H9 (cell line): ENCODE measurements at regions not wholly inside any gene's neighbourhood (a gene's known extent, or its start where the extent isn't known, plus 50 kb on each side); places are given as distances from the start of the nearest gene placed in this dataset.

Source experiments
- DNase-seq: peaks from one replicate; pipeline ENCODE4 v3.0.0-alpha.2; 2017
- H2AFZ ChIP-seq: one replicate; pipeline ENCODE4 v1.6.1; 2013; ENCODE audit warnings: mild to moderate bottlenecking, low read length, control low read depth, moderate library complexity
- H2AK5ac ChIP-seq: 2 replicates; pipeline ENCODE4 v1.6.1; 2013; ENCODE audit warnings: low read length, control low read depth, mixed read lengths; ENCODE audit not compliant: insufficient read length
- H2BK120ac ChIP-seq: one replicate; pipeline ENCODE4 v1.6.1; 2013; ENCODE audit warnings: low read depth, mild to moderate bottlenecking, low read length, control low read depth, inconsistent platforms; ENCODE audit not compliant: poor library complexity, severe bottlenecking
- H2BK12ac ChIP-seq: 2 replicates; pipeline ENCODE4 v1.6.1; 2013; ENCODE audit warnings: low read length, control low read depth, mixed read lengths, low read depth; ENCODE audit not compliant: insufficient read length
- H2BK15ac ChIP-seq: 2 replicates; pipeline ENCODE4 v1.6.1; 2013; ENCODE audit warnings: low read depth, low read length, control low read depth
- H2BK20ac ChIP-seq: one replicate; pipeline ENCODE4 v1.6.1; 2013; ENCODE audit warnings: low read depth, mild to moderate bottlenecking, low read length, control low read depth, inconsistent platforms; ENCODE audit not compliant: poor library complexity, severe bottlenecking
- H2BK5ac ChIP-seq: 2 replicates; pipeline ENCODE4 v1.6.1; 2013; ENCODE audit warnings: low read length, control low read depth, mixed read lengths; ENCODE audit not compliant: insufficient read length
- H3K14ac ChIP-seq: 2 replicates; pipeline ENCODE4 v1.6.1; 2013; ENCODE audit warnings: low read length, control low read depth; ENCODE audit not compliant: insufficient read depth
- H3K18ac ChIP-seq: 2 replicates; pipeline ENCODE4 v1.6.1; 2013; ENCODE audit warnings: low read depth, mild to moderate bottlenecking, mixed read lengths, low read length, control low read depth; ENCODE audit not compliant: insufficient read length
- H3K23ac ChIP-seq: 2 replicates; pipeline ENCODE4 v1.6.1; 2013; ENCODE audit warnings: low read length, control low read depth, mixed read lengths, low read depth; ENCODE audit not compliant: insufficient read length
- H3K23me2 ChIP-seq: 2 replicates; pipeline ENCODE4 v1.6.1; 2013; ENCODE audit warnings: low read depth, mild to moderate bottlenecking, mixed read lengths, low read length, control low read depth; ENCODE audit not compliant: insufficient read length, poor library complexity, severe bottlenecking
- H3K27ac ChIP-seq: 2 replicates; pipeline ENCODE4 v1.5.1; 2013; ENCODE audit warnings: low read length, control low read depth, mixed read lengths, low read depth; ENCODE audit not compliant: insufficient read length
- H3K27me3 ChIP-seq: 2 replicates; pipeline ENCODE4 v1.6.1; 2013; ENCODE audit warnings: low read length, control low read depth, inconsistent platforms; ENCODE audit not compliant: insufficient read depth
- H3K4ac ChIP-seq: 2 replicates; pipeline ENCODE4 v1.6.1; 2013; ENCODE audit warnings: low read depth, mild to moderate bottlenecking, control low read depth, inconsistent platforms, low read length, moderate library complexity
- H3K4me1 ChIP-seq: 2 replicates; pipeline ENCODE4 v1.6.1; 2013; ENCODE audit warnings: low read length, control low read depth, inconsistent platforms; ENCODE audit not compliant: insufficient read depth
- H3K4me2 ChIP-seq: 2 replicates; pipeline ENCODE4 v1.6.1; 2013; ENCODE audit warnings: low read length, control low read depth, mixed read lengths; ENCODE audit not compliant: insufficient read length, insufficient read depth
- H3K56ac ChIP-seq: 2 replicates; pipeline ENCODE4 v1.6.1; 2013; ENCODE audit warnings: low read depth, mild to moderate bottlenecking, mixed read lengths, low read length, control low read depth; ENCODE audit not compliant: insufficient read length
- H3K79me1 ChIP-seq: 2 replicates; pipeline ENCODE4 v1.6.1; 2013; ENCODE audit warnings: low read depth, mild to moderate bottlenecking, moderate library complexity, low read length, control low read depth, inconsistent platforms; ENCODE audit not compliant: insufficient read depth, poor library complexity, severe bottlenecking
- H3K79me2 ChIP-seq: 2 replicates; pipeline ENCODE4 v1.6.1; 2013; ENCODE audit warnings: low read length, control low read depth, inconsistent platforms; ENCODE audit not compliant: insufficient read depth
- H3K9ac ChIP-seq: 2 replicates; pipeline ENCODE4 v1.6.1; 2013; ENCODE audit warnings: low read length, control low read depth, mixed read lengths; ENCODE audit not compliant: insufficient read length; ENCODE audit errors: extremely low read depth
- H3K9me3 ChIP-seq: one replicate; pipeline ENCODE4 v1.6.1; 2013; ENCODE audit warnings: low read depth, low read length, inconsistent platforms; ENCODE audit not compliant: control insufficient read depth
- H3T11ph ChIP-seq: one replicate; pipeline ENCODE4 v1.6.1; 2013; ENCODE audit warnings: mild to moderate bottlenecking, low read length, control low read depth, inconsistent platforms
- H4K20me1 ChIP-seq: one replicate; pipeline ENCODE4 v1.6.1; 2013; ENCODE audit not compliant: control insufficient read depth, insufficient read length, insufficient read depth
- H4K5ac ChIP-seq: 2 replicates; pipeline ENCODE4 v1.6.1; 2013; ENCODE audit warnings: low read depth, mild to moderate bottlenecking, mixed read lengths, low read length, control low read depth; ENCODE audit not compliant: insufficient read length
- H4K8ac ChIP-seq: replicated peaks from 2 replicates; pipeline ENCODE4 v1.6.1; 2013; ENCODE audit warnings: low read length, control low read depth, mixed read lengths, low read depth; ENCODE audit not compliant: insufficient read length
- H4K91ac ChIP-seq: 2 replicates; pipeline ENCODE4 v1.6.1; 2013; ENCODE audit warnings: low read depth, mild to moderate bottlenecking, moderate library complexity, mixed read lengths, low read length, control low read depth; ENCODE audit not compliant: insufficient read length
- H3K27ac Mint-ChIP-seq, 3 experiments: 2 replicates in 2 of 3; 3 replicates in 1 of 3; pipeline ENCODE4 v1.8.0; 2020 to 2021; ENCODE audit warnings: mixed read lengths in 3 of 3, mild to moderate bottlenecking in 1 of 3, moderate library complexity in 1 of 3
- H3K27me3 Mint-ChIP-seq: 2 replicates; pipeline ENCODE4 v1.8.0; 2021; ENCODE audit warnings: low read depth, mild to moderate bottlenecking, moderate library complexity, mixed read lengths
- H3K36me3 Mint-ChIP-seq, 3 experiments: 2 replicates in 2 of 3; 3 replicates in 1 of 3; pipeline ENCODE4 v1.8.0; 2020 to 2021; ENCODE audit warnings: low read depth in 3 of 3, mixed read lengths in 3 of 3; ENCODE audit not compliant: insufficient read depth in 1 of 3
- H3K4me1 Mint-ChIP-seq, 2 experiments: 2 replicates each; pipeline ENCODE4 v1.8.0; 2020; ENCODE audit warnings: mixed read lengths in 2 of 2
- H3K4me3 Mint-ChIP-seq, 2 experiments: 2 replicates in 1 of 2; 3 replicates in 1 of 2; pipeline ENCODE4 v1.8.0; 2020 to 2021; ENCODE audit warnings: mild to moderate bottlenecking in 2 of 2, mixed read lengths in 2 of 2, moderate library complexity in 1 of 2
- H3K9me3 Mint-ChIP-seq, 2 experiments: 2 replicates in 1 of 2; 3 replicates in 1 of 2; pipeline ENCODE4 v1.8.0; 2020; ENCODE audit warnings: mild to moderate bottlenecking in 2 of 2, mixed read lengths in 2 of 2, moderate library complexity in 1 of 2
- CTCF ChIP-seq: fragments of 200-600 bp; sonication (generic); conservative IDR thresholded peaks from 3 replicates; pipeline ENCODE4 v1.8.0; 2021; ENCODE audit warnings: antibody characterized with exemption, mild to moderate bottlenecking
- WGBS: extraction: QIAGEN DNeasy Blood & Tissue Kit; methylation state at CpG from one replicate; pipeline ENCODE4 v1.1.7; 2013; ENCODE audit warnings: missing lambda C conversion rate, low lambda C conversion rate, mixed read lengths; ENCODE audit not compliant: insufficient read length; ENCODE audit errors: extremely low coverage; 5-methylcytosine and 5-hydroxymethylcytosine counted together

- Mint-ChIP-seq H3K27ac (no peak overlapping the region), H3K4me3 (no peak overlapping the region), H3K36me3 (no peaks in the 10 kb centered on the region), H3K27me3 (no peaks in the 10 kb centered on the region), H3K9me3 (no peaks in the 10 kb centered on the region), H3K4me1 (no peaks in the 10 kb centered on the region)
- H2BK5ac ChIP-seq = no peak overlapping the region
- H2BK20ac ChIP-seq = no peak overlapping the region
- WGBS = no CpG with 5 or more reads among the region's 3 CpGs
- H3K27me3 ChIP-seq = no peaks in the 10 kb centered on the region
- DNase-seq = no peak
- no peak overlapping the region for H2BK12ac ChIP-seq
- H3K23me2 ChIP-seq = no peaks in the 10 kb centered on the region
- no peak overlapping the region for H2BK120ac ChIP-seq
- H3K18ac ChIP-seq = no peak overlapping the region
- H4K5ac ChIP-seq = no peak overlapping the region
- H3K4me2 ChIP-seq = no peak overlapping the region
- no peaks in the 10 kb centered on the region for H3K9me3 ChIP-seq
- no peak overlapping the region for H3T11ph ChIP-seq
- H3K27ac ChIP-seq = no peak overlapping the region
- H3K56ac ChIP-seq = no peak overlapping the region
- H4K20me1 ChIP-seq = no peaks in the 10 kb centered on the region
- no peaks in the 10 kb centered on the region for H3K79me1 ChIP-seq
- H3K14ac ChIP-seq = no peak overlapping the region
- H4K8ac ChIP-seq = no peak overlapping the region
- no peak overlapping the region for H2BK15ac ChIP-seq
- no peak overlapping the region for H2AK5ac ChIP-seq
- TF ChIP-seq CTCF = no peak
- no peak overlapping the region for H2AFZ ChIP-seq
- H3K9ac ChIP-seq = no peak overlapping the region
- H3K4me1 ChIP-seq = no peaks in the 10 kb centered on the region
- no peak overlapping the region for H4K91ac ChIP-seq
- no peaks in the 10 kb centered on the region for H3K79me2 ChIP-seq
- H3K23ac ChIP-seq = no peak overlapping the region
- no peak overlapping the region for H3K4ac ChIP-seq
Observed at GRCh38 chr5:98104454-98105188, 668.8 kb upstream of the RGMB start.
